ENCODE measurements at regions not wholly inside any gene's neighbourhood (a gene's known extent, or its start where the extent isn't known, plus 50 kb on each side); places are given as distances from the start of the nearest gene placed in this dataset.

DNA sequence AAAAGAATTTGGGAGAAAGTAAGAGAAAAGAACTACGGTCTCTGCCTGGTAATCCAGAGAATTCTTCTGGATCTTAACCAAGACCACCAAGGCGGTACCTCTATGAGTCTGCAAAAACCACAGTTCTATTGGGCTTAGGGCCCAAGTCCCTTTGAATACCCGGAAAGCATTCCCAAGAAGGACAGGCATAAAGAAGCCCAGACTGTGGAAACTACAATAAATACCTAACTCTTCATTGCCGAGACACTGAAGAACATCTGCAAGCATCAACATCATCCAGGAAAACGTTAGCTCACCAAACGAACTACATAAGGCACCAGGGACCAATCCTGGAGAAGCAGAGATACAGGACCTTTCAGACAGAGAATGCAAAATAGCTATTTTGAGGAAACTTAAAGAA is 162.3 kb upstream of the TMC3 start:
- TF ChIP-seq SIN3A (IDR thresholded peaks at IDR 0.05; ENCODE audit: borderline replicate concordance, insufficient read depth, low read length) (no peak), FOXP2 (optimal IDR thresholded peaks at IDR 0.05; ENCODE audit: borderline replicate concordance, extremely low read depth, extremely low read length, insufficient read depth) (no peak), TAF1 (IDR thresholded peaks at IDR 0.05; ENCODE audit: borderline replicate concordance, insufficient read depth, low read length) (no peak), POLR2AphosphoS5 (IDR thresholded peaks at IDR 0.05; ENCODE audit: low read depth, low read length) (no peak)
- TF ChIP-seq, protein P1, sequence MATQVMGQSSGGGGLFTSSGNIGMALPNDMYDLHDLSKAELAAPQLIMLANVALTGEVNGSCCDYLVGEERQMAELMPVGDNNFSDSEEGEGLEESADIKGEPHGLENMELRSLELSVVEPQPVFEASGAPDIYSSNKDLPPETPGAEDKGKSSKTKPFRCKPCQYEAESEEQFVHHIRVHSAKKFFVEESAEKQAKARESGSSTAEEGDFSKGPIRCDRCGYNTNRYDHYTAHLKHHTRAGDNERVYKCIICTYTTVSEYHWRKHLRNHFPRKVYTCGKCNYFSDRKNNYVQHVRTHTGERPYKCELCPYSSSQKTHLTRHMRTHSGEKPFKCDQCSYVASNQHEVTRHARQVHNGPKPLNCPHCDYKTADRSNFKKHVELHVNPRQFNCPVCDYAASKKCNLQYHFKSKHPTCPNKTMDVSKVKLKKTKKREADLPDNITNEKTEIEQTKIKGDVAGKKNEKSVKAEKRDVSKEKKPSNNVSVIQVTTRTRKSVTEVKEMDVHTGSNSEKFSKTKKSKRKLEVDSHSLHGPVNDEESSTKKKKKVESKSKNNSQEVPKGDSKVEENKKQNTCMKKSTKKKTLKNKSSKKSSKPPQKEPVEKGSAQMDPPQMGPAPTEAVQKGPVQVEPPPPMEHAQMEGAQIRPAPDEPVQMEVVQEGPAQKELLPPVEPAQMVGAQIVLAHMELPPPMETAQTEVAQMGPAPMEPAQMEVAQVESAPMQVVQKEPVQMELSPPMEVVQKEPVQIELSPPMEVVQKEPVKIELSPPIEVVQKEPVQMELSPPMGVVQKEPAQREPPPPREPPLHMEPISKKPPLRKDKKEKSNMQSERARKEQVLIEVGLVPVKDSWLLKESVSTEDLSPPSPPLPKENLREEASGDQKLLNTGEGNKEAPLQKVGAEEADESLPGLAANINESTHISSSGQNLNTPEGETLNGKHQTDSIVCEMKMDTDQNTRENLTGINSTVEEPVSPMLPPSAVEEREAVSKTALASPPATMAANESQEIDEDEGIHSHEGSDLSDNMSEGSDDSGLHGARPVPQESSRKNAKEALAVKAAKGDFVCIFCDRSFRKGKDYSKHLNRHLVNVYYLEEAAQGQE (IDR thresholded peaks at IDR 0.05; ENCODE audit: insufficient read depth in 1 of 2, low read depth in 2 of 2, low read length in 2 of 2): no peak

DNA sequence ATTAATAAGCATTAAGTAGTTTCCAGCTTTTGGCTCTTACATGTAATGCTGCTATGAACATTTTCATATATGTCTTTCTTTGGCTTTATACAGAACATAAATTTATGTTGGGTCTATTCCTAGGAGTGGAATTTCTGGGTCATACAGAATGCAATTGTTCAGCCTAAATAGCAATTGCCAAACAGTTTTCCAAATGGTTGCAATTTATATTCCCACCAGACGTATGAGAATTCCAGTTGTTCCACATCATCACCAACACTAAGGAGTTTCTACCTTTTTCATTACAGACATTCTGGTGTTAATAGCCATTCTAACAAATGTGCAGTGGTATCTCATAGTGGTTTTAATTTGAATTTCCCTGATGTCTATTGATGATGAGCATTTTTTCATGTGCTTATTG is 160.1 kb upstream of the TMC3 start:
- TF ChIP-seq, protein P1 (IDR thresholded peaks at IDR 0.05; ENCODE audit: insufficient read depth in 1 of 2, low read depth in 2 of 2, low read length in 2 of 2): no peak
- no peak for TF ChIP-seq FOXP2 (optimal IDR thresholded peaks at IDR 0.05; ENCODE audit: borderline replicate concordance, extremely low read depth, extremely low read length, insufficient read depth)
- TF ChIP-seq POLR2AphosphoS5 (IDR thresholded peaks at IDR 0.05; ENCODE audit: low read depth, low read length): no peak
- no peak for TF ChIP-seq TAF1 (IDR thresholded peaks at IDR 0.05; ENCODE audit: borderline replicate concordance, insufficient read depth, low read length)
- TF ChIP-seq SIN3A (IDR thresholded peaks at IDR 0.05; ENCODE audit: borderline replicate concordance, insufficient read depth, low read length): no peak

DNA sequence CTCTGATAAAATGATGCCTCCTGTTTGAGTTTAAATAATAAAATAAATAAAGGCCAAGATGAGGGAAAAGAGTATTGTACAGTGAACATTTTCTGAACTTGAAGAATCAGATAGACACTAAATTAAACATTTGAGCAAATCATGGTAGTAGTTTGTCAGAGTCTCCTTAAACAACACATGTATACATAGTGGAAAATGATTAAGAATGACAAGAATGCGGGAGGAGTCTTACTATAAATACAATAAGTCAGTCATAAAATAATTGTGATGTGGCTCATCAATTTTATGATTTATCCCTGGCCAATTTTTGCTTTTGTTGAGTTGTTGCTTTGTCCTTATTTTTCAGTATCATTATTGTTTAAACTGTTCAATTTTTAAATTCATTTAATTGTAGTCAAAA is 158.0 kb upstream of the TMC3 start:
- TF ChIP-seq FOXP2 (optimal IDR thresholded peaks at IDR 0.05; ENCODE audit: borderline replicate concordance, extremely low read depth, extremely low read length, insufficient read depth): no peak
- no peak for TF ChIP-seq TAF1 (IDR thresholded peaks at IDR 0.05; ENCODE audit: borderline replicate concordance, insufficient read depth, low read length)
- TF ChIP-seq, protein P1 (IDR thresholded peaks at IDR 0.05; ENCODE audit: insufficient read depth in 1 of 2, low read depth in 2 of 2, low read length in 2 of 2): no peak
- TF ChIP-seq POLR2AphosphoS5 (IDR thresholded peaks at IDR 0.05; ENCODE audit: low read depth, low read length): no peak
- no peak for TF ChIP-seq SIN3A (IDR thresholded peaks at IDR 0.05; ENCODE audit: borderline replicate concordance, insufficient read depth, low read length)

DNA sequence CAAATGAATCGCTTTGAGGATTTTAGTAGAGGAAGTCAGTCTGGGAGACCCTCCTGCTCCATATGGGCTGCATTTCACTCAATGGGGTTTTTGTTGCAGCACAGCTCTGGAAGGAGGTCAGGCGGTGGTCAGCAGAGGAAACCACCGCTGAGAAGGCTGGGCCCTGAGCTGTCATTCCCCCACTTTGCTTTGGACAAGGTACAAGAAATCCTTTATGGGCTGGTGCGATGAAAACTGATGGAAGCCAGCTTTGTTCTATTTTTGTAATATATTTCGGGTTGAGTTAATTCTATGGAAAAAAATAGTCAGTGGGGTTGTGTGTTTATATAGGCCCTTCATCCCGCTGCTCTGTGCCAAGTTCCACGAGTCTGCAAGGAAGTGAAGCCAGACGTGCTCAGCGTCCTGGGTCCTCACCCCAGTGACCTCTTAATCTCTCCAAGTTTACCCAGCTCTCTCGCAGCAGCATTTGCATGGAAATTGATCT is 157.1 kb upstream of the TMC3 start:
- TF ChIP-seq, protein P1 (IDR thresholded peaks at IDR 0.05; ENCODE audit: insufficient read depth in 1 of 2, low read depth in 2 of 2, low read length in 2 of 2): peak in 1 of 2 experiments; percentile 45; a peak in 1 of 4 replicates
- TF ChIP-seq TAF1 (IDR thresholded peaks at IDR 0.05; ENCODE audit: borderline replicate concordance, insufficient read depth, low read length): no peak
- TF ChIP-seq FOXP2 (optimal IDR thresholded peaks at IDR 0.05; ENCODE audit: borderline replicate concordance, extremely low read depth, extremely low read length, insufficient read depth): peak; percentile 24
- TF ChIP-seq POLR2AphosphoS5 (IDR thresholded peaks at IDR 0.05; ENCODE audit: low read depth, low read length): peak; percentile 36; the same call in 1 of the 2 replicates

- TF ChIP-seq FOXP2 (optimal IDR thresholded peaks at IDR 0.05; ENCODE audit: borderline replicate concordance, extremely low read depth, extremely low read length, insufficient read depth) (no peak), POLR2AphosphoS5 (IDR thresholded peaks at IDR 0.05; ENCODE audit: low read depth, low read length) (no peak), SIN3A (IDR thresholded peaks at IDR 0.05; ENCODE audit: borderline replicate concordance, insufficient read depth, low read length) (no peak), TAF1 (IDR thresholded peaks at IDR 0.05; ENCODE audit: borderline replicate concordance, insufficient read depth, low read length) (no peak)
- TF ChIP-seq, protein P1 (IDR thresholded peaks at IDR 0.05; ENCODE audit: insufficient read depth in 1 of 2, low read depth in 2 of 2, low read length in 2 of 2): no peak
These were observed 156.3 kb upstream of the TMC3 start for GRCh38 chr15:81530271-81530691.

Measured in PFSK-1 (cell line).